Colonic mucosa (tissue), 4 donors: ENCODE measurements at regions not wholly inside any gene's neighbourhood (a gene's known extent, or its start where the extent isn't known, plus 50 kb on each side); places are given as distances from the start of the nearest gene placed in this dataset.

Source experiments
- DNase-seq: peaks from one replicate; pipeline ENCODE4 v3.0.0-alpha.2; 2020
- H3K27ac ChIP-seq: fragments of 200-600 bp; one replicate; pipeline ENCODE4 v1.8.0; 2021
- H3K27me3 ChIP-seq: fragments of 200-600 bp; one replicate; pipeline ENCODE4 v1.8.0; 2021
- H3K36me3 ChIP-seq: fragments of 200-600 bp; one replicate; pipeline ENCODE4 v1.8.0; 2021
- H3K4me1 ChIP-seq: fragments of 200-600 bp; one replicate; pipeline ENCODE4 v1.8.0; 2021; ENCODE audit warnings: mild to moderate bottlenecking
- H3K4me3 ChIP-seq: fragments of 200-600 bp; one replicate; pipeline ENCODE4 v1.8.0; 2021
- H3K9ac ChIP-seq, 2 donors: one replicate each; pipeline ENCODE4 v1.7.0; 2013; ENCODE audit warnings: control low read depth in 2 of 2, low read depth in 2 of 2, low read length in 2 of 2
- H3K9me3 ChIP-seq: fragments of 200-600 bp; one replicate; pipeline ENCODE4 v1.8.0; 2021
- CTCF ChIP-seq: fragments of 200-600 bp; IDR thresholded peaks from one replicate; pipeline ENCODE4 v1.8.0; 2022; ENCODE audit warnings: antibody characterized with exemption, mild to moderate bottlenecking
- intact Hi-C: fragments of 100-400 bp; cut with DNase I; formaldehyde crosslinking; loops from one replicate; pipeline ENCODE4 v1.14.1; 2022
- donor health status: healthy.
- donor health status: DM: no; HTN: no; CAD: no.
- donor health status: DM: no; HTN: no; CAD: no.

DNA sequence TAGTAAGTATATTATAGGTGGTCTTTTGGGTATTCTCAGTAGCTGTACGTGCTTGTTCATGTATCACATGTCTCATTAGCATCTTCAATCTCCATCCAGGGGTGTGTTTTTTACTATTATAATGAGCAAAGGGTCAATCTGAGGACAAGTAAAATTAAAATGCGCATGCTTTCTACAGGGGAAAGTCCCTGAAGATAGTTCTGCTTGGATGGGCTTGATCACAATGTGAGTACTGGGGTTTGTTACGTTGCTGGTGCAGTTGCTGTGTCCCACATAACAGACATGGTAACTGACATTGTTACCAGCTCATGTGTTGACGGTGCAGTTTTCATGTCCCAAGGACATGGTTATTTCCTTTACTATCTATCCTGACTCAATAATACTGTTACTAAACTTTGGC, 65.9 kb downstream of the UCHL1 start:
- TF ChIP-seq CTCF, result no peak
- no peak overlapping the region for H3K9ac ChIP-seq
- no peak overlapping the region for H3K4me3 ChIP-seq
- no peak for DNase-seq
- no peaks in the 10 kb centered on the region for H3K9me3 ChIP-seq
- no peak overlapping the region for H3K27ac ChIP-seq
- H3K4me1 ChIP-seq, result no peaks in the 10 kb centered on the region
- intact Hi-C loops, result no loop called here
- H3K27me3 ChIP-seq, result no peaks in the 10 kb centered on the region
- no peaks in the 10 kb centered on the region for H3K36me3 ChIP-seq

GRCh38 chr4:41323179-41323578, 66.5 kb downstream of the UCHL1 start:
- Histone ChIP-seq H3K4me1 (no peaks in the 10 kb centered on the region), H3K9me3 (no peaks in the 10 kb centered on the region), H3K27me3 (no peaks in the 10 kb centered on the region), H3K9ac (no peak overlapping the region), H3K4me3 (no peak overlapping the region), H3K36me3 (no peaks in the 10 kb centered on the region), H3K27ac (no peak overlapping the region)
- intact Hi-C loops, result no loop called here
- TF ChIP-seq CTCF, result no peak
- DNase-seq, result no peak

DNA sequence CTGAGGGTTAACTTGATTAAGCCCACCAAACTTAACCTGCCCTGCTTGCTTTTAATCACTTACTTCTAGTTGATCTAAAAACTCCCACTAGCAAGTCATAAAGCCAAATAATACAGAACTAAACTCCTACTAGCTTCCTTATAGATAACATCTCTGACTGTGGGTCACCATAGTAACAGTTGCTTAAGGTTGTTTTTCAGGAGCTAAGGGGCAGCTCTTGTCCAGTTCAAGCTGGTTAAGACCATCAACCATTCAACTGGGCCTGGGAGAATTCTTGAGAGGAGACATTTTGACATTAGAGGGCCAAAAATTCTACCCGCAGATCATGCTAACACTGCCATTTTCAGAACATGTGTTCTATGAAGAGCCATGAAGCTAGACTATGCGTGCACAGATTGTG, 67.0 kb downstream of the UCHL1 start:
- Histone ChIP-seq H3K9ac (no peak overlapping the region), H3K36me3 (no peaks in the 10 kb centered on the region), H3K4me3 (no peak overlapping the region), H3K4me1 (no peaks in the 10 kb centered on the region), H3K27ac (no peak overlapping the region), H3K9me3 (no peaks in the 10 kb centered on the region), H3K27me3 (no peaks in the 10 kb centered on the region)
- TF ChIP-seq CTCF, result no peak
- intact Hi-C loops, result no loop called here
- no peak for DNase-seq

DNA sequence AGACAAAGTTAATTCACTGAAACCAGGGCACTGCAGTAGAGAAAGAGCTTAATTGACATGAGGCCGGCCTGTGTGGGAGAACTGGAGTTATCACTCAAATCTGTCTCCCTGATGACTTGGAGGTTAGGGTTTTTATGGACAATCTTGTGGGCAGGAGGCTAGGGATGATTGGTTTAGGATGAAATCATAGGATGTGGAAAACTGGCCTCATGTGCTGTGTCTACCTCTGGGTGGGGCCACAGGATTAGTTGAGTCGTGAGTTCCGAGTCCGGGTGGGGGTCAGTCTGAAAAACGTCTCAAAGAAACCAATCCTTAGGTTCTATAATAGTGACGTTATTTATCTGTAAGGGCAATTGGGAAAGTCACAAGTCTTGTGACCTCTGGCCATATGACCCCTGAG, 68.1 kb downstream of the UCHL1 start:
- Histone ChIP-seq H3K27ac (no peak overlapping the region), H3K9me3 (no peaks in the 10 kb centered on the region), H3K4me3 (no peak overlapping the region), H3K4me1 (no peaks in the 10 kb centered on the region), H3K27me3 (no peaks in the 10 kb centered on the region), H3K36me3 (no peaks in the 10 kb centered on the region), H3K9ac (no peak overlapping the region)
- DNase-seq, result no peak
- intact Hi-C loops, result no loop called here
- TF ChIP-seq CTCF, result no peak

DNA sequence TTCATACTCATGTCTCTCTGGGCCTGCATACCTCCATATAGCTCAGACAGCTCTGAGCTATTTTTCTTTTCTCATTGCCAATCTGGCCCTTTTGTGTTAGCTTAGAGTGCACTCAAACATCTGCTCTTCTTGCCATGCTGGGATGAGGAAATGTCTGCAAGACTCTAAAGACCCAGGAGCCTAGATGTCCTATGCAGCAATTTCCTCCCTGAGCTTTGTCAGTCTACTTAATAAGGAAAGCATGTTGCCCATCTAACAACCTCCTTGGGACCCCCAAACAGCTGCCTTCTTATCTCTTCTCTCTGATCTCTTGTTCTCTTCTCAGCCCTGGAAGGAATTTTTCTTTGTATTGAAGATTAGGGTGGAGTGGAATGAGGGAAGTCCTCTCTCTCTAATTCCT, 69.2 kb downstream of the UCHL1 start:
- no peaks in the 10 kb centered on the region for H3K9me3 ChIP-seq
- DNase-seq, result no peak
- H3K27me3 ChIP-seq, result no peaks in the 10 kb centered on the region
- H3K9ac ChIP-seq, result no peak overlapping the region
- intact Hi-C loops, result no loop called here
- H3K4me1 ChIP-seq, result no peaks in the 10 kb centered on the region
- no peak for TF ChIP-seq CTCF
- H3K36me3 ChIP-seq, result no peaks in the 10 kb centered on the region
- no peak overlapping the region for H3K27ac ChIP-seq
- no peak overlapping the region for H3K4me3 ChIP-seq

- Histone ChIP-seq H3K9ac (no peak overlapping the region), H3K27me3 (no peaks in the 10 kb centered on the region), H3K27ac (no peak overlapping the region), H3K36me3 (no peaks in the 10 kb centered on the region), H3K4me3 (no peak overlapping the region), H3K9me3 (no peaks in the 10 kb centered on the region), H3K4me1 (no peaks in the 10 kb centered on the region)
- no peak for DNase-seq
- TF ChIP-seq CTCF, result no peak
- intact Hi-C loops, result no loop called here
Observed at GRCh38 chr4:41326776-41327175, 70.0 kb downstream of the UCHL1 start.
